AG10803 (cell line): ENCODE measurements at regions not wholly inside any gene's neighbourhood (a gene's known extent, or its start where the extent isn't known, plus 50 kb on each side); places are given as distances from the start of the nearest gene placed in this dataset.

Experiments
- DNase-seq: peaks from one replicate; pipeline ENCODE4 v3.0.0; 2010; ENCODE audit warnings: low read depth
- H3K4me3 ChIP-seq: 2 replicates; pipeline ENCODE4 v1.5.1; 2011; ENCODE audit warnings: mild to moderate bottlenecking, low read length, control low read depth
- CTCF ChIP-seq: conservative IDR thresholded peaks from 2 replicates; pipeline ENCODE4 v1.5.1; 2011; ENCODE audit warnings: mild to moderate bottlenecking, low read length, control low read depth, inconsistent platforms

- TF ChIP-seq CTCF = no peak
- no peak overlapping the region for H3K4me3 ChIP-seq
- DNase-seq = no peak
Measured at GRCh38 chr12:114996382-114996781, 312.4 kb upstream of the TBX3 start.

- no peak for TF ChIP-seq CTCF
- H3K4me3 ChIP-seq = no peak overlapping the region
- DNase-seq = no peak
Measured at GRCh38 chr12:114995891-114996290, 311.9 kb upstream of the TBX3 start.

GRCh38 chr12:114993165-114993564, 309.2 kb upstream of the TBX3 start:
- no peak overlapping the region for H3K4me3 ChIP-seq
- no peak for DNase-seq
- TF ChIP-seq CTCF = no peak

GRCh38 chr12:114992443-114992842, 308.5 kb upstream of the TBX3 start:
- H3K4me3 ChIP-seq = no peak overlapping the region
- no peak for DNase-seq
- no peak for TF ChIP-seq CTCF

- H3K4me3 ChIP-seq = no peak overlapping the region
- no peak for TF ChIP-seq CTCF
- no peak for DNase-seq
Measured at GRCh38 chr12:114990381-114990780, 306.4 kb upstream of the TBX3 start.

GRCh38 chr12:114986849-114987248, 302.9 kb upstream of the TBX3 start:
- no peak for DNase-seq
- no peak for TF ChIP-seq CTCF
- H3K4me3 ChIP-seq = no peak overlapping the region

GRCh38 chr12:114986178-114986714, 302.3 kb upstream of the TBX3 start:
- TF ChIP-seq CTCF = no peak
- DNase-seq = no peak
- no peak overlapping the region for H3K4me3 ChIP-seq
